ENCODE measurements at regions not wholly inside any gene's neighbourhood (a gene's known extent, or its start where the extent isn't known, plus 50 kb on each side); places are given as distances from the start of the nearest gene placed in this dataset.

GRCh38 chr14:81993432-81993831, 459.8 kb upstream of the SEL1L start:
- no peaks in the 10 kb centered on the region for H3K36me3 ChIP-seq (ENCODE audit: control insufficient read depth in 2 of 3, insufficient read depth in 3 of 3, low read length in 3 of 3)
- intact Hi-C loops (cut with DNase I): no loop called here
- FAIRE-seq: no peak

GRCh38 chr14:82003426-82003825, 469.8 kb upstream of the SEL1L start:
- H3K27me3 ChIP-seq (ENCODE audit: control insufficient read depth, insufficient read depth, low read length): no peaks in the 10 kb centered on the region
- FAIRE-seq (no peak), DNase-seq (peak in 1 of 5 donors; percentile 39)
- no peaks in the 10 kb centered on the region for H3K9me3 ChIP-seq (ENCODE audit: control insufficient read depth in 2 of 3, insufficient read depth in 1 of 3, low read length in 3 of 3)
- no peak for TF ChIP-seq CTCF (IDR thresholded peaks at IDR 0.05; ENCODE audit: borderline replicate concordance, extremely low read depth, insufficient read depth)
- H3K36me3 ChIP-seq (ENCODE audit: control insufficient read depth in 2 of 3, insufficient read depth in 3 of 3, low read length in 3 of 3): no peaks in the 10 kb centered on the region
- H3K27ac ChIP-seq (ENCODE audit: low read depth in 2 of 2, low read length in 2 of 2): no peak overlapping the region
- no peak overlapping the region for H3K9ac ChIP-seq (ENCODE audit: low read length in 3 of 3)
- intact Hi-C loops (cut with DNase I): no loop called here
- no peaks in the 10 kb centered on the region for H3K4me1 ChIP-seq (ENCODE audit: control insufficient read depth in 2 of 3, insufficient read depth in 2 of 3, low read depth in 1 of 3, low read length in 3 of 3)
- no peak overlapping the region for H3K4me3 ChIP-seq (ENCODE audit: low read length in 3 of 3)

More at GRCh38 chr14:81993432-81993831, 459.8 kb upstream of the SEL1L start:
- Histone ChIP-seq H3K9me3 (ENCODE audit: control insufficient read depth in 2 of 3, insufficient read depth in 1 of 3, low read length in 3 of 3) (no peaks in the 10 kb centered on the region), H3K27ac (ENCODE audit: low read depth in 2 of 2, low read length in 2 of 2) (no peak overlapping the region), H3K4me1 (ENCODE audit: control insufficient read depth in 2 of 3, insufficient read depth in 2 of 3, low read depth in 1 of 3, low read length in 3 of 3) (no peaks in the 10 kb centered on the region), H3K9ac (ENCODE audit: low read length in 3 of 3) (no peak overlapping the region), H3K4me3 (ENCODE audit: low read length in 3 of 3) (no peak overlapping the region), H3K27me3 (ENCODE audit: control insufficient read depth, insufficient read depth, low read length) (no peaks in the 10 kb centered on the region)
- no peak for DNase-seq
- TF ChIP-seq CTCF (IDR thresholded peaks at IDR 0.05; ENCODE audit: borderline replicate concordance, extremely low read depth, insufficient read depth): no peak

- intact Hi-C loops (cut with DNase I): no loop called here
- H3K4me1 ChIP-seq (ENCODE audit: control insufficient read depth in 2 of 3, insufficient read depth in 2 of 3, low read depth in 1 of 3, low read length in 3 of 3): no peaks in the 10 kb centered on the region
These were observed 475.4 kb upstream of the SEL1L start for GRCh38 chr14:82009076-82009475.

More at GRCh38 chr14:82009076-82009475, 475.4 kb upstream of the SEL1L start:
- peak; percentile 22 for TF ChIP-seq CTCF (IDR thresholded peaks at IDR 0.05; ENCODE audit: borderline replicate concordance, extremely low read depth, insufficient read depth)
- H3K4me3 ChIP-seq (ENCODE audit: low read length in 3 of 3): no peak overlapping the region
- H3K9ac ChIP-seq (ENCODE audit: low read length in 3 of 3): no peak overlapping the region
- no peak for FAIRE-seq
- DNase-seq: no peak
- H3K27me3 ChIP-seq (ENCODE audit: control insufficient read depth, insufficient read depth, low read length): no peaks in the 10 kb centered on the region
- no peaks in the 10 kb centered on the region for H3K9me3 ChIP-seq (ENCODE audit: control insufficient read depth in 2 of 3, insufficient read depth in 1 of 3, low read length in 3 of 3)
- no peaks in the 10 kb centered on the region for H3K36me3 ChIP-seq (ENCODE audit: control insufficient read depth in 2 of 3, insufficient read depth in 3 of 3, low read length in 3 of 3)
- no peak overlapping the region for H3K27ac ChIP-seq (ENCODE audit: low read depth in 2 of 2, low read length in 2 of 2)

Measured in kidney (tissue), 13 donors.